ENCODE measurements at regions not wholly inside any gene's neighbourhood (a gene's known extent, or its start where the extent isn't known, plus 50 kb on each side); places are given as distances from the start of the nearest gene placed in this dataset.
"Not testable (repeated sequence)": the region's sequence is repeated elsewhere in the genome, so short reads cannot be mapped to it uniquely, and the experiment has no call there.

GRCh38 chr2:91445705-91446104 lies 2754.2 kb downstream of the RPIA start:
- H3K9ac ChIP-seq (ENCODE audit: low read length); H3K36me3 ChIP-seq (ENCODE audit: low read depth, low read length); H3K4me2 ChIP-seq (ENCODE audit: low read length); BruUV-seq (replicated peaks); H2AFZ ChIP-seq (ENCODE audit: low read length); intact Hi-C loops (cut with micrococcal nuclease); H3K79me2 ChIP-seq (ENCODE audit: low read length); H3K9me3 ChIP-seq (ENCODE audit: low read length); ATAC-seq; H3K4me3 ChIP-seq (ENCODE audit: low read length); H3K9me2 ChIP-seq (replicated peaks; ENCODE audit: low read length); H3K27ac ChIP-seq (ENCODE audit: low read length); POLR2A ChIA-PET (ENCODE audit: unreplicated experiment); H3K4me1 ChIP-seq (ENCODE audit: insufficient read depth, low read length); CTCF ChIA-PET; H3F3A ChIP-seq (ENCODE audit: low read length, unreplicated experiment); H4K20me1 ChIP-seq (ENCODE audit: low read length): not testable (repeated sequence)
- DNase-seq = peak; percentile 0
- peaks cover 17% of the 10 kb centered on the region for H3K27me3 ChIP-seq (ENCODE audit: low read length)

GRCh38 chr2:91446489-91446888 lies 2755.0 kb downstream of the RPIA start:
- BruUV-seq (replicated peaks); H3F3A ChIP-seq (ENCODE audit: low read length, unreplicated experiment); H3K27ac ChIP-seq (ENCODE audit: low read length); POLR2A ChIA-PET (ENCODE audit: unreplicated experiment); H3K9ac ChIP-seq (ENCODE audit: low read length); ATAC-seq; DNase-seq; H3K9me2 ChIP-seq (replicated peaks; ENCODE audit: low read length); H3K79me2 ChIP-seq (ENCODE audit: low read length); H2AFZ ChIP-seq (ENCODE audit: low read length); H3K4me2 ChIP-seq (ENCODE audit: low read length); intact Hi-C loops (cut with micrococcal nuclease); CTCF ChIA-PET; H3K4me1 ChIP-seq (ENCODE audit: insufficient read depth, low read length); H3K36me3 ChIP-seq (ENCODE audit: low read depth, low read length); H3K9me3 ChIP-seq (ENCODE audit: low read length); H4K20me1 ChIP-seq (ENCODE audit: low read length); H3K4me3 ChIP-seq (ENCODE audit: low read length): not testable (repeated sequence)
- peaks cover 17% of the 10 kb centered on the region for H3K27me3 ChIP-seq (ENCODE audit: low read length)

- CTCF ChIA-PET; H3K36me3 ChIP-seq (ENCODE audit: low read depth, low read length); DNase-seq; H3K4me2 ChIP-seq (ENCODE audit: low read length); H4K20me1 ChIP-seq (ENCODE audit: low read length); H3K9ac ChIP-seq (ENCODE audit: low read length); ATAC-seq; H3K27ac ChIP-seq (ENCODE audit: low read length); BruUV-seq (replicated peaks); intact Hi-C loops (cut with micrococcal nuclease); H2AFZ ChIP-seq (ENCODE audit: low read length); H3K9me3 ChIP-seq (ENCODE audit: low read length); H3F3A ChIP-seq (ENCODE audit: low read length, unreplicated experiment); POLR2A ChIA-PET (ENCODE audit: unreplicated experiment); H3K4me1 ChIP-seq (ENCODE audit: insufficient read depth, low read length); H3K9me2 ChIP-seq (replicated peaks; ENCODE audit: low read length); H3K79me2 ChIP-seq (ENCODE audit: low read length); H3K4me3 ChIP-seq (ENCODE audit: low read length): not testable (repeated sequence)
- peaks cover 15% of the 10 kb centered on the region for H3K27me3 ChIP-seq (ENCODE audit: low read length)
Measured at GRCh38 chr2:91446915-91447314, 2755.4 kb downstream of the RPIA start.

GRCh38 chr2:91447508-91447907 lies 2756.0 kb downstream of the RPIA start:
- CTCF ChIA-PET; ATAC-seq; H3K4me3 ChIP-seq (ENCODE audit: low read length): not testable (repeated sequence)

GRCh38 chr2:91462292-91462691 lies 2770.8 kb downstream of the RPIA start:
- H3K27ac ChIP-seq (ENCODE audit: low read length); DNase-seq; H3K4me3 ChIP-seq (ENCODE audit: low read length); H3K4me1 ChIP-seq (ENCODE audit: insufficient read depth, low read length); H3K9me2 ChIP-seq (replicated peaks; ENCODE audit: low read length); H4K20me1 ChIP-seq (ENCODE audit: low read length); H3K4me2 ChIP-seq (ENCODE audit: low read length); H3F3A ChIP-seq (ENCODE audit: low read length, unreplicated experiment); H3K9ac ChIP-seq (ENCODE audit: low read length); H3K36me3 ChIP-seq (ENCODE audit: low read depth, low read length); POLR2A ChIA-PET (ENCODE audit: unreplicated experiment); BruUV-seq (replicated peaks); H2AFZ ChIP-seq (ENCODE audit: low read length); CTCF ChIA-PET; H3K9me3 ChIP-seq (ENCODE audit: low read length); intact Hi-C loops (cut with micrococcal nuclease); H3K27me3 ChIP-seq (ENCODE audit: low read length); ATAC-seq; H3K79me2 ChIP-seq (ENCODE audit: low read length): not testable (repeated sequence)

More at GRCh38 chr2:91447508-91447907, 2756.0 kb downstream of the RPIA start:
- H3K79me2 ChIP-seq (ENCODE audit: low read length); H3K27ac ChIP-seq (ENCODE audit: low read length); intact Hi-C loops (cut with micrococcal nuclease); H3K9ac ChIP-seq (ENCODE audit: low read length); H3K4me1 ChIP-seq (ENCODE audit: insufficient read depth, low read length); H2AFZ ChIP-seq (ENCODE audit: low read length); POLR2A ChIA-PET (ENCODE audit: unreplicated experiment); H3K4me2 ChIP-seq (ENCODE audit: low read length); H3K9me3 ChIP-seq (ENCODE audit: low read length); H3K36me3 ChIP-seq (ENCODE audit: low read depth, low read length); DNase-seq; H3F3A ChIP-seq (ENCODE audit: low read length, unreplicated experiment); BruUV-seq (replicated peaks); H3K9me2 ChIP-seq (replicated peaks; ENCODE audit: low read length); H3K27me3 ChIP-seq (ENCODE audit: low read length); H4K20me1 ChIP-seq (ENCODE audit: low read length): not testable (repeated sequence)

GRCh38 chr2:91463007-91463406 lies 2771.5 kb downstream of the RPIA start:
- H3K9ac ChIP-seq (ENCODE audit: low read length); ATAC-seq; CTCF ChIA-PET; H3K9me2 ChIP-seq (replicated peaks; ENCODE audit: low read length); BruUV-seq (replicated peaks); H3F3A ChIP-seq (ENCODE audit: low read length, unreplicated experiment); H3K4me1 ChIP-seq (ENCODE audit: insufficient read depth, low read length); H3K27ac ChIP-seq (ENCODE audit: low read length); DNase-seq; H3K4me2 ChIP-seq (ENCODE audit: low read length); intact Hi-C loops (cut with micrococcal nuclease); H3K79me2 ChIP-seq (ENCODE audit: low read length); H4K20me1 ChIP-seq (ENCODE audit: low read length); H3K9me3 ChIP-seq (ENCODE audit: low read length); H3K4me3 ChIP-seq (ENCODE audit: low read length); H3K27me3 ChIP-seq (ENCODE audit: low read length); H3K36me3 ChIP-seq (ENCODE audit: low read depth, low read length); H2AFZ ChIP-seq (ENCODE audit: low read length); POLR2A ChIA-PET (ENCODE audit: unreplicated experiment): not testable (repeated sequence)

GRCh38 chr2:91466780-91467363 lies 2775.4 kb downstream of the RPIA start:
- H3F3A ChIP-seq (ENCODE audit: low read length, unreplicated experiment); H3K4me1 ChIP-seq (ENCODE audit: insufficient read depth, low read length); BruUV-seq (replicated peaks); H4K20me1 ChIP-seq (ENCODE audit: low read length); CTCF ChIA-PET; H3K9me3 ChIP-seq (ENCODE audit: low read length); H3K27ac ChIP-seq (ENCODE audit: low read length); H2AFZ ChIP-seq (ENCODE audit: low read length); ATAC-seq; intact Hi-C loops (cut with micrococcal nuclease); DNase-seq; H3K9ac ChIP-seq (ENCODE audit: low read length); H3K9me2 ChIP-seq (replicated peaks; ENCODE audit: low read length); POLR2A ChIA-PET (ENCODE audit: unreplicated experiment); H3K27me3 ChIP-seq (ENCODE audit: low read length); H3K4me3 ChIP-seq (ENCODE audit: low read length); H3K36me3 ChIP-seq (ENCODE audit: low read depth, low read length); H3K4me2 ChIP-seq (ENCODE audit: low read length); H3K79me2 ChIP-seq (ENCODE audit: low read length): not testable (repeated sequence)
